Endodermal cell (in vitro differentiated cells): ENCODE measurements at regions not wholly inside any gene's neighbourhood (a gene's known extent, or its start where the extent isn't known, plus 50 kb on each side); places are given as distances from the start of the nearest gene placed in this dataset.

Source experiments
- DNase-seq: peaks from one replicate; pipeline ENCODE4 v3.0.0-alpha.2; 2017
- H3K27ac ChIP-seq: 2 replicates; pipeline ENCODE4 v1.5.1; 2013; ENCODE audit warnings: mild to moderate bottlenecking, low read depth, low read length, moderate library complexity
- H3K27me3 ChIP-seq: 2 replicates; pipeline ENCODE4 v1.6.1; 2013; ENCODE audit warnings: mild to moderate bottlenecking, low read length, moderate library complexity; ENCODE audit not compliant: insufficient read depth, control insufficient read depth, poor library complexity, severe bottlenecking
- H3K36me3 ChIP-seq: 2 replicates; pipeline ENCODE4 v1.7.0; 2013; ENCODE audit warnings: mild to moderate bottlenecking, low read length, moderate library complexity; ENCODE audit not compliant: control insufficient read depth, insufficient read depth
- H3K4me1 ChIP-seq: one replicate; pipeline ENCODE4 v1.7.0; 2013; ENCODE audit warnings: low read length; ENCODE audit not compliant: control insufficient read depth, insufficient read depth
- H3K4me3 ChIP-seq: 2 replicates; pipeline ENCODE4 v1.5.1; 2013; ENCODE audit warnings: mild to moderate bottlenecking, low read length, moderate library complexity
- H3K9ac ChIP-seq: 2 replicates; pipeline ENCODE4 v1.6.1; 2013; ENCODE audit warnings: mild to moderate bottlenecking, low read length, moderate library complexity; ENCODE audit not compliant: poor library complexity, severe bottlenecking; ENCODE audit errors: extremely low read depth
- H3K9me3 ChIP-seq: 2 replicates; pipeline ENCODE4 v1.6.1; 2013; ENCODE audit warnings: mild to moderate bottlenecking, low read length, moderate library complexity; ENCODE audit not compliant: control insufficient read depth
- H3K27ac Mint-ChIP-seq: 2 replicates; pipeline ENCODE4 v1.8.0; 2020; ENCODE audit warnings: mixed read lengths
- H3K27me3 Mint-ChIP-seq: 2 replicates; pipeline ENCODE4 v1.8.0; 2021; ENCODE audit warnings: mild to moderate bottlenecking, mixed read lengths; ENCODE audit not compliant: insufficient read depth
- H3K36me3 Mint-ChIP-seq: 2 replicates; pipeline ENCODE4 v1.8.0; 2020; ENCODE audit warnings: low read depth, mixed read lengths
- H3K4me1 Mint-ChIP-seq: 2 replicates; pipeline ENCODE4 v1.8.0; 2020; ENCODE audit warnings: mixed read lengths
- H3K4me3 Mint-ChIP-seq: 2 replicates; pipeline ENCODE4 v1.8.0; 2020; ENCODE audit warnings: mild to moderate bottlenecking, moderate library complexity, mixed read lengths
- H3K9me3 Mint-ChIP-seq: 2 replicates; pipeline ENCODE4 v1.8.0; 2020; ENCODE audit warnings: mild to moderate bottlenecking, mixed read lengths
- CTCF ChIP-seq: fragments of 200-600 bp; sonication (generic); conservative IDR thresholded peaks from 2 replicates; pipeline ENCODE4 v1.5.0; 2021; ENCODE audit warnings: antibody characterized with exemption, mild to moderate bottlenecking
- WGBS, 2 experiments: methylation state at CpG; one replicate each; pipeline versions ENCODE4 v1.1.5 to v1.1.7; 2013; ENCODE audit warnings: missing lambda C conversion rate in 2 of 2, mixed read lengths in 1 of 2; ENCODE audit not compliant: insufficient coverage in 1 of 2, insufficient read length in 1 of 2; 5-methylcytosine and 5-hydroxymethylcytosine counted together

DNA sequence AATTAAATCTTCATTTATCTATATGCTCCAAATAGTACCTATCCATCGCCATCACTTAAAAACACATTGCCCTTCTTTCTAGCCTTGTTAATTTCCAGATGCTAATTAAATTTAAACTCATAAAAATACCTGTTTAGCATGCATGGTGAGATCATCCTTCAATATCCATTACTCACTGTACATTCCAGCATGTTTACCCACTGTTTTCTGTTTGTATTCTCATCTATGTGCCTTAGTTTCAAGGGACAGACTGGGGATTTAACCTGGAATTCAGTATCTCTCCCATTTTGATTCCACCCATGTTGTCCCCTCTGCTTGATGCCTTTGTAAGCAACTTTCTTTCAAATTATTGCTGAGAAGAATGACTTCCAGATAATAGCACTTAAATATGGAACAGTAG, 208.0 kb downstream of the SPTSSA start:
- DNase-seq, result no peak
- H3K9ac ChIP-seq, result no peak overlapping the region
- H3K4me1 ChIP-seq, result no peaks in the 10 kb centered on the region
- Mint-ChIP-seq H3K27me3 (peaks cover 13% of the 10 kb centered on the region), H3K4me3 (no peak overlapping the region), H3K9me3 (no peaks in the 10 kb centered on the region), H3K36me3 (no peaks in the 10 kb centered on the region), H3K27ac (no peak overlapping the region), H3K4me1 (peaks cover 3% of the 10 kb centered on the region)
- no peaks in the 10 kb centered on the region for H3K27me3 ChIP-seq
- no peak for TF ChIP-seq CTCF
- no peak overlapping the region for H3K27ac ChIP-seq
- H3K36me3 ChIP-seq, result no peaks in the 10 kb centered on the region
- WGBS, 2 experiments, result 89 to 100% methylated on average over 1 of the region's 1 CpG
- no peak overlapping the region for H3K4me3 ChIP-seq
- no peaks in the 10 kb centered on the region for H3K9me3 ChIP-seq

- Histone ChIP-seq H3K4me3 (no peak overlapping the region), H3K27ac (no peak overlapping the region), H3K9ac (no peak overlapping the region), H3K27me3 (no peaks in the 10 kb centered on the region), H3K9me3 (no peaks in the 10 kb centered on the region), H3K4me1 (no peaks in the 10 kb centered on the region), H3K36me3 (no peaks in the 10 kb centered on the region)
- Mint-ChIP-seq H3K36me3 (no peaks in the 10 kb centered on the region), H3K4me1 (no peaks in the 10 kb centered on the region), H3K9me3 (no peaks in the 10 kb centered on the region), H3K27me3 (peaks cover 3% of the 10 kb centered on the region), H3K4me3 (no peak overlapping the region), H3K27ac (no peak overlapping the region)
- 87 to 100% methylated on average over 1 to 2 of the region's 2 CpGs for WGBS, 2 experiments
- no peak for DNase-seq
- no peak for TF ChIP-seq CTCF
These were observed 209.8 kb downstream of the SPTSSA start for GRCh38 chr14:34252227-34252626.

DNA sequence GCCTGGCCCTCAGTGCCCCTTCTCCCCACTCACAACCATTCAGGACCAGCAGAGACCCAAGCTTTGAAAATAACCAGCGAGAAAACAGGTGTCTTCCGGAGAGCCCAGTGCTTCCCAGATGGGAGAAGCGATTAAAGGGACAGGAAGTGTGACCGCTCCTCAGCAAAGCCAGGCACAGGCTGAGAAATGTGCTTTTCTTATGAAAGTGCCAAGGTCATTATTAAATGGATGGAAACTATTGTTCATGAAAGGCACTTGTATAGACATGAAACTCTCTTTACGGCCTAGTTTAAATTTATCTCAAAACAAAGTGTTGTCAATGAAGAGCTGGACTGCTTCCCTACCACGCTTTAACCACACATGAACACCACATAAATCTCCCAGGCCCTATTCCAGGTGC, 210.4 kb downstream of the SPTSSA start:
- no peak overlapping the region for H3K4me3 Mint-ChIP-seq
- no peak overlapping the region for H3K27ac Mint-ChIP-seq
- H3K27me3 ChIP-seq, result no peaks in the 10 kb centered on the region
- no peaks in the 10 kb centered on the region for H3K36me3 ChIP-seq
- no peak for TF ChIP-seq CTCF
- 76 to 80% methylated on average over 5 to 6 of the region's 6 CpGs for WGBS, 2 experiments
- H3K4me3 ChIP-seq, result no peak overlapping the region
- H3K27ac ChIP-seq, result no peak overlapping the region
- no peaks in the 10 kb centered on the region for H3K36me3 Mint-ChIP-seq
- no peaks in the 10 kb centered on the region for H3K9me3 Mint-ChIP-seq
- no peak for DNase-seq
- no peaks in the 10 kb centered on the region for H3K9me3 ChIP-seq
- H3K4me1 Mint-ChIP-seq, result no peaks in the 10 kb centered on the region
- no peaks in the 10 kb centered on the region for H3K4me1 ChIP-seq
- peaks cover 2% of the 10 kb centered on the region for H3K27me3 Mint-ChIP-seq
- H3K9ac ChIP-seq, result no peak overlapping the region
